NB4 (cell line): ENCODE measurements at regions not wholly inside any gene's neighbourhood (a gene's known extent, or its start where the extent isn't known, plus 50 kb on each side); places are given as distances from the start of the nearest gene placed in this dataset.

Source experiments
- POLR2A ChIP-seq: IDR thresholded peaks from 2 replicates; pipeline ENCODE4 v1.6.1; 2011; ENCODE audit warnings: mild to moderate bottlenecking; ENCODE audit not compliant: insufficient read length; ENCODE audit errors: extremely low read depth
- TF ChIP-seq, protein P1 (sequence below): IDR thresholded peaks from one replicate; pipeline ENCODE4 v1.5.1; 2012; ENCODE audit warnings: low read depth, low read length

DNA sequence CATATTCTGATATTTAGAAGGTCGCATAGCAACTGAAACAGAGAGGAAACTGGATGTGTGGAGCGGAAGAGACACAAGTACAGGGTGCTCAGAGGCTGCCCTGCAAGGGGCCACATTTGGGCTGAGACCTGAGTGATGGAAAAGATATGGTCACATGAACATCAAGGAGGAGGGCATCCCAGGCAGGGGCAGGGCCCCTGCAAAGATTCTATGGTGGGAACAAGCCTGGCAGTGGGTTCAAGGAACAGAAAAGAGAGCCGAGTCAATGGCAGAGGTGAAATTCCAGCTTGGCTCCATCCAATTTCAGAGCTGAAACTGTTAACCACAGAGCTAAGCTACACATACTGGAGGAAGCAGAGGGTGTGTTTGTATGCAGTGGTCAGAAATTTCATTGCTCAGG lies 227.7 kb downstream of the PRDM2 start:
- TF ChIP-seq, protein P1, sequence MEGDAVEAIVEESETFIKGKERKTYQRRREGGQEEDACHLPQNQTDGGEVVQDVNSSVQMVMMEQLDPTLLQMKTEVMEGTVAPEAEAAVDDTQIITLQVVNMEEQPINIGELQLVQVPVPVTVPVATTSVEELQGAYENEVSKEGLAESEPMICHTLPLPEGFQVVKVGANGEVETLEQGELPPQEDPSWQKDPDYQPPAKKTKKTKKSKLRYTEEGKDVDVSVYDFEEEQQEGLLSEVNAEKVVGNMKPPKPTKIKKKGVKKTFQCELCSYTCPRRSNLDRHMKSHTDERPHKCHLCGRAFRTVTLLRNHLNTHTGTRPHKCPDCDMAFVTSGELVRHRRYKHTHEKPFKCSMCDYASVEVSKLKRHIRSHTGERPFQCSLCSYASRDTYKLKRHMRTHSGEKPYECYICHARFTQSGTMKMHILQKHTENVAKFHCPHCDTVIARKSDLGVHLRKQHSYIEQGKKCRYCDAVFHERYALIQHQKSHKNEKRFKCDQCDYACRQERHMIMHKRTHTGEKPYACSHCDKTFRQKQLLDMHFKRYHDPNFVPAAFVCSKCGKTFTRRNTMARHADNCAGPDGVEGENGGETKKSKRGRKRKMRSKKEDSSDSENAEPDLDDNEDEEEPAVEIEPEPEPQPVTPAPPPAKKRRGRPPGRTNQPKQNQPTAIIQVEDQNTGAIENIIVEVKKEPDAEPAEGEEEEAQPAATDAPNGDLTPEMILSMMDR = no peak
- no peak for TF ChIP-seq POLR2A
